Endothelial cell (in vitro differentiated cells): ENCODE measurements at regions not wholly inside any gene's neighbourhood (a gene's known extent, or its start where the extent isn't known, plus 50 kb on each side); places are given as distances from the start of the nearest gene placed in this dataset.

Experiments used
- DNase-seq: peaks from one replicate; pipeline ENCODE4 v3.0.0; 2021; ENCODE audit warnings: low spot score
- H3K27ac Mint-ChIP-seq: one replicate; pipeline ENCODE4 v1.8.0; 2021; ENCODE audit warnings: mixed read lengths, inconsistent platforms; ENCODE audit not compliant: unreplicated experiment
- H3K27me3 Mint-ChIP-seq: one replicate; pipeline ENCODE4 v1.8.0; 2021; ENCODE audit warnings: mild to moderate bottlenecking, moderate library complexity, mixed read lengths, inconsistent platforms; ENCODE audit not compliant: unreplicated experiment
- H3K36me3 Mint-ChIP-seq: one replicate; pipeline ENCODE4 v1.8.0; 2021; ENCODE audit warnings: mild to moderate bottlenecking, low read depth, mixed read lengths, inconsistent platforms; ENCODE audit not compliant: unreplicated experiment
- H3K4me1 Mint-ChIP-seq: one replicate; pipeline ENCODE4 v1.8.0; 2021; ENCODE audit warnings: mild to moderate bottlenecking, mixed read lengths, inconsistent platforms; ENCODE audit not compliant: unreplicated experiment
- H3K4me3 Mint-ChIP-seq: one replicate; pipeline ENCODE4 v1.8.0; 2021; ENCODE audit warnings: mild to moderate bottlenecking, mixed read lengths, inconsistent platforms; ENCODE audit not compliant: unreplicated experiment
- H3K9me3 Mint-ChIP-seq: one replicate; pipeline ENCODE4 v1.8.0; 2021; ENCODE audit warnings: mixed read lengths, inconsistent platforms; ENCODE audit not compliant: unreplicated experiment
- TF ChIP-seq, protein P1 (sequence below): fragments of 200-600 bp; sonication (generic); IDR thresholded peaks from one replicate; pipeline ENCODE4 v1.5.0; 2021; ENCODE audit warnings: antibody characterized with exemption; ENCODE audit not compliant: unreplicated experiment

DNA sequence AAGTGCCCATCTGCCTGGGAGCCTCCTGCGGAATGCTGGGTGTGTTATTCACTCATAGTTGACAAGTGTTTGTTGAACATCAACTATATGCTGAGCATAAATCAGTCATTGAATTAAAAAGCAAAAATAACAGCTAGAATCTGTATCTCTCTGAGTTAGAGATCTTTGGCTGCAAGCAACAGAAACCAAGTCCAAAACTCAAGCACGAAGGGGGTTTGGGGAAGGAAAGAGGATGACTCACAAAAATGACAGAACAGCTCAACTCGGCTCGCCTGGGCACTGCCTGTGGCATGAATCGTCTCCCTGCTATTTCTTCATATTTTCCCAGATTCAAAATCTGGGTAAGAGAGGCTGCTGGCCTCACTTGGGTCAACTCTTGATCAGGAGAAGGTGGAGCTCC, 72.6 kb upstream of the NCOR2 start:
- Mint-ChIP-seq H3K27me3 (peaks cover 2% of the 10 kb centered on the region), H3K9me3 (no peaks in the 10 kb centered on the region)

DNA sequence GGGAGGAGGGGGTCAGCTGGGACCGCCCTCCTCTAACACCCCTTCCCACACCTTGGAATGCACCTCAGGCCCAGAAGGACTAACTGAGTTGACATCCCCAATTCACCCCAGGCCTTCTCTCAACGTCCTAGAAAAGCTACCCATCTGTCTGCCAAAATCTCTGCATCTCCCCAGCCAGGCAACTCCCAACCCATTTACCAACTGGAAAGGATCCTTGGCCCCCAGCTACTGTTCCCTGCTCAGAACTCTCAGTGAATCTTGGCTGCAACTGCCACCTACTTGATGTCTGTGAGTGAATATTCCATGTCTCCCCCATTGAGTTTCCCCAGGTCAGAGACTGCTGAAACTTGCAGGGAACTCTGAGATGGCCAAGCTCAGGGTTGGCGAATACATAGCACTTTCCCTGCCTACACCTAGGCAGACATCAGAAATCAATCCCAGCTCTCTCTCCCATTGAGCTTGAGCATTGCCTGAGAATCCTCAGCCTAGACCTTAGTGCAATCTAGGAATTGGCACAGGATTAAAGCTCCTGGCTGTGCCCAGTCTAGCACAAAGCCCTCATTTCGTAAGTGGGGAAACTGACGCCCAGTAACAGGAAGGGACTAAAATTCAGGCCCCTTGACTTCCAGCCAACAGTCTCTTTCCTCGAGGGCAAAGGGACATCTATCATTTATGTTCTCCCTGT, 71.9 kb upstream of the NCOR2 start:
- Mint-ChIP-seq H3K4me1 (no peaks in the 10 kb centered on the region), H3K27me3 (peaks cover 2% of the 10 kb centered on the region), H3K27ac (no peak overlapping the region)

More for the DNA sequence above, 72.6 kb upstream of the NCOR2 start:
- DNase-seq = no peak
- TF ChIP-seq, protein P1, sequence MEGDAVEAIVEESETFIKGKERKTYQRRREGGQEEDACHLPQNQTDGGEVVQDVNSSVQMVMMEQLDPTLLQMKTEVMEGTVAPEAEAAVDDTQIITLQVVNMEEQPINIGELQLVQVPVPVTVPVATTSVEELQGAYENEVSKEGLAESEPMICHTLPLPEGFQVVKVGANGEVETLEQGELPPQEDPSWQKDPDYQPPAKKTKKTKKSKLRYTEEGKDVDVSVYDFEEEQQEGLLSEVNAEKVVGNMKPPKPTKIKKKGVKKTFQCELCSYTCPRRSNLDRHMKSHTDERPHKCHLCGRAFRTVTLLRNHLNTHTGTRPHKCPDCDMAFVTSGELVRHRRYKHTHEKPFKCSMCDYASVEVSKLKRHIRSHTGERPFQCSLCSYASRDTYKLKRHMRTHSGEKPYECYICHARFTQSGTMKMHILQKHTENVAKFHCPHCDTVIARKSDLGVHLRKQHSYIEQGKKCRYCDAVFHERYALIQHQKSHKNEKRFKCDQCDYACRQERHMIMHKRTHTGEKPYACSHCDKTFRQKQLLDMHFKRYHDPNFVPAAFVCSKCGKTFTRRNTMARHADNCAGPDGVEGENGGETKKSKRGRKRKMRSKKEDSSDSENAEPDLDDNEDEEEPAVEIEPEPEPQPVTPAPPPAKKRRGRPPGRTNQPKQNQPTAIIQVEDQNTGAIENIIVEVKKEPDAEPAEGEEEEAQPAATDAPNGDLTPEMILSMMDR = no peak
- Mint-ChIP-seq H3K4me1 (no peaks in the 10 kb centered on the region), H3K27ac (no peak overlapping the region), H3K4me3 (no peak overlapping the region), H3K36me3 (no peaks in the 10 kb centered on the region)

DNA sequence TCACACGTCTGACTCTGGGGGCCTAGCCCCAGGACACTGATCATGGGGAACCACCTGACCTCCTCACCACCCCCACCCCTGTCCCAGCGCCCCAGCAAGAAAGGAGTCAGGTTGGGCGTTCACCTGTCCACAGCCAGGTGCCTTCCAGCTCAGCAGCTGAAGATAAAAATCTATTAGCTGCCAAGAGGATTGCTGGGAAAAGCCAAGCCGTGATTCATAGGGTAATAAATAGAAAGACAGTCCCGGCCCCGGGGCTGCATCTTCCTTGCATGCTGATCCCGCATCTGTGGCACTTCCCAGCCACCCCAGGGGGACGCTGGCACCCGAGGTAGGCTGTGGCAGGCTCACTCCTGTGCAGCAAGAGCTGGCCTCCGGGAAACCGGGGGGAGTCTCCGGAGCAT, 70.2 kb upstream of the NCOR2 start:
- Mint-ChIP-seq H3K27me3 (peaks cover 8% of the 10 kb centered on the region), H3K4me3 (no peak overlapping the region), H3K27ac (no peak overlapping the region), H3K4me1 (no peaks in the 10 kb centered on the region), H3K9me3 (no peaks in the 10 kb centered on the region), H3K36me3 (no peaks in the 10 kb centered on the region)
- TF ChIP-seq, protein P1 = no peak
- no peak for DNase-seq

More for the DNA sequence above, 71.9 kb upstream of the NCOR2 start:
- no peaks in the 10 kb centered on the region for H3K36me3 Mint-ChIP-seq
- H3K9me3 Mint-ChIP-seq = no peaks in the 10 kb centered on the region
- H3K4me3 Mint-ChIP-seq = no peak overlapping the region
- DNase-seq = no peak
- TF ChIP-seq, protein P1 = no peak

DNA sequence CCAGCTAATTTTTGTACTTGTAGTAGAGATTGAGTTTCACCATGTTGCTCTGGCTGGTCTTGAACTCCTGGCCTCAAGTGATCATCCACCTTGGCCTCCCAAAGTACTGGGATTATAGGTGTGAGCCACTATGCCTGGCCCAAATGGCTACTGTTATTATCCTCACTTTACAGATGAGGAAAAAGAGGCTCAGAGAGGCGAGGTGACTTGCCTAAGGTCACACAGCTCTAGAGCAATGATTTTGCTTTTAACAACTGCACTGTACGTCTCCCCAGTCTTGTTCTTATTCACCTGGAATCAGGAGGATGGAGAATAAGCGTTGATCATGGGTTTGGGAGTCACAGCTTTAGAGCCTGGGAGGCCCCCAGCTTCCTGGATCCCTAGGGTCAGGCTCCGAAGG, 69.8 kb upstream of the NCOR2 start:
- no peak for DNase-seq
- no peak overlapping the region for H3K27ac Mint-ChIP-seq
- peaks cover 8% of the 10 kb centered on the region for H3K27me3 Mint-ChIP-seq
- TF ChIP-seq, protein P1 = no peak
- H3K4me3 Mint-ChIP-seq = no peak overlapping the region
- no peaks in the 10 kb centered on the region for H3K36me3 Mint-ChIP-seq
- H3K9me3 Mint-ChIP-seq = no peaks in the 10 kb centered on the region
- H3K4me1 Mint-ChIP-seq = no peaks in the 10 kb centered on the region

DNA sequence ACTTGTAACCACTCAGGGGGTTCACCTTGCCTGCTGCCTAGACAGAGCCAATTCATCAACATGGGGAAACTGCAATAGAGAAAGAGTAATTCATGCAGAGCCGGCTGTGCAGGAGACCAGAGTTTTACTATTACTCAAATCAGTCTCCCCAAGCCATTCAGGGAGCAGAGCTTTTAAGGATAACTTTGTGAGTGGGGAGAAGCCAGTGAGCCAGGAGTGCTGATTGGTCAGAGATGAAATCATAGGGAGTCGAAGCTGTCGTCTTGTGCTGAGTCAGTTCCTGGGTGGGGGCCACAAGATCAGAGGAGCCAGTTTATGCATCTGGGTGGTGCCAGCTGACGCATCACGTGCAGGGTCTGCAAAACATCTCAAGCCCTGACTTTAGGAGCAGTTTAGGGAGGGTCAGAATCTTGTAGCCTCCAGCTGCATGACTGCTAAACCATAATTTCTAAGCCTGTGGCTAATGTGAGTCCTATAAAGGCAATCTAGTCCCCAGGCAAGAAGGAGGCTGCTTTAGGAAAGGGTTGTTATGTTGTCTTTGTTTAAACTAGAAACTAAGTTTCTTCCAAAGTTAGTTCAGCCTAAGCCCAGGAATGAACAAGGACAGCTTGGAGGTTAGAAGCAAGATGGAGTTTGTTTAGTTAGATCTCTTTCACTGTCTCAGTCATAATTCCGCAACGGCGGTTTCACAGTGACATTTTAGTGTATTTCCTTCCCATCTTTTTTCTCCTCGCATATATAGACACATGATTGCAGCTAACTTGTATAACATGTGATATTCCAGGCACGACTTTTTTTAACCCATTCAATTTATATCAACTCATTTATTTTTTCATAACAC, 68.9 kb upstream of the NCOR2 start:
- Mint-ChIP-seq H3K4me3 (no peak overlapping the region), H3K27ac (no peak overlapping the region), H3K4me1 (no peaks in the 10 kb centered on the region), H3K36me3 (no peaks in the 10 kb centered on the region), H3K27me3 (peaks cover 8% of the 10 kb centered on the region), H3K9me3 (no peaks in the 10 kb centered on the region)
- TF ChIP-seq, protein P1 = no peak
- no peak for DNase-seq
